HG03095 (cell line): ENCODE measurements at regions not wholly inside any gene's neighbourhood (a gene's known extent, or its start where the extent isn't known, plus 50 kb on each side); places are given as distances from the start of the nearest gene placed in this dataset.

ENCODE experiments used
- ATAC-seq: cut with Tn5 transposase; IDR thresholded peaks from one replicate; pipeline ENCODE4 v1.9.1; 2021; ENCODE audit warnings: moderate library complexity; ENCODE audit not compliant: unreplicated experiment

DNA sequence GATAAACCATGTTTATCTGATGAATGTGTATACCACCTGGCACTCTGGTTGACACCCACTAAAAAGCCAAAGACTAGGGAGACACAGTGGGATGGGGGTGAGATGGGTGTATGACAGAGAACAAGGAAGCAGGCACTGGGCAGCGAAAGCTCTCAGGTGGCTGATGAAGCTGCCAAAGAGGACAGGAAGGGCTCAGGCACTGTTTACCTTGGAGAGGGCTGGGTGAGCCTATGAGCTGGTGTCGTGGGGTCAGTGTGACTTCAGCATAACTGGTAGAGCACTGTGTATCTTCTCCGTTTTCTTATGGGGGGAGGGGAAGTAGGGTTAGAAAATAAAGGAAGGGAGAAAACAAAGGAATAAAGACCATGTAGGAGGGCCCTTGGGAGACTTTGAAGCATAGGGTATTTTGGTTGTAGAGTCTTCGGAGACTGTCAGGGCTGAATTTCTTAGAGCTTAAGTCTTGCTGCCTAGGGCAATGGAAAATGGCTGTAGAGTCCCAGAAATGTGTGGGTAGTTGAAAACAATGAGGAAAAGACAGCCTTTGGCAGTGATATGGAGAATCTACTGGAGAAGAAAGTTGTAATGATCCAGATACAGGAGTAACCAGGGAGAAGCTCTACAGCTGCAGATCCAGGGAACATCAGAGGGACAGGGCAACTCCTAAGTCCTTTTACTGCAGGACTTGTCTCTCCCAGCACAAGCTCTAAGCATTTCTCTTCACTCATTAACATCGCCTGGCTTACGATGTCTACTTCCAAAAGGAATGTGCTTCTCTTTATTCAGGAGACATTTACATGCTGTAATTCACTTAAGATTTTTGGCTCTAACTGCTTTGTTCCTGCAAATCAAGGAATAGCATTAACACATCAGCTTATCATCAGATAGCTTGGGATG lies 120.0 kb downstream of the AQP4 start:
- ATAC-seq: no peak

GRCh38 chr18:26741758-26742157 lies 123.7 kb downstream of the AQP4 start:
- ATAC-seq: no peak

- ATAC-seq: no peak
These were observed 124.5 kb downstream of the AQP4 start for GRCh38 chr18:26741048-26741447.

DNA sequence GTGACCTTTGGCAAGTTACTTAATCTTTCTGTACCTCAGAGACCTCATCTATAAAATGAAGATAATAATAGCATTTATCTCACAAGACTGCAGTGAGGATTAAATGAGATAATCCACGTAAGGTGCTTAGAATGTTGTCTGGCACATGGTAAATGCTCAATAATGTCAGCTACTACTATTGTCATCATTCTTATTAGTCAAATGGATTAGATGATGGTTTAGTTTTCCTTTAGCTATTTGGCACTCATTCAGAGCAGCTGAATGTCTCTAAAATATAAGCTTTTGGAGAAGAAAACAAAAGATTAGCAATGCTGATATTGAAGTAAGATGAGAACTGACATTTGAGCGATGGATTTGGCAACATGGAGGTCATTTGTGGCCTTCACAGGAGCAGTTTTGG lies 125.1 kb downstream of the AQP4 start:
- ATAC-seq: no peak

DNA sequence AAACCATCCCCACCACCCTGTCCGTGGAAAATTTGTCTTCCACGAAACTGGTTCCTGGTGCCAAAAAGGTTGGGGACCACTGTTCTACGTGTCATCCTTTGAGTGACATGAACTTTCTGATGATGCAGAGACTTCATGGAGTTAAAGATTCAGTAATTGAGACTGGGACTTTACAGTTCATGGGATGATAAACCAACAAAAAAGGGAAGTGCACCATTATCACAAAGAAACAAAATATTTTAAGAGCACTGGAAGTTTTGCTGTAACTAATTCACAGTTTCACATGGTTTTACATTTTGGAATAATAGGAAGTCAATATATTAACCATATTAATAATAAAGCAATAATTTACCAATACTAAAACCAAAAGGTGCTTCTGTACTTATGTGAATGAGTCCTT lies 126.8 kb downstream of the AQP4 start:
- no peak for ATAC-seq

DNA sequence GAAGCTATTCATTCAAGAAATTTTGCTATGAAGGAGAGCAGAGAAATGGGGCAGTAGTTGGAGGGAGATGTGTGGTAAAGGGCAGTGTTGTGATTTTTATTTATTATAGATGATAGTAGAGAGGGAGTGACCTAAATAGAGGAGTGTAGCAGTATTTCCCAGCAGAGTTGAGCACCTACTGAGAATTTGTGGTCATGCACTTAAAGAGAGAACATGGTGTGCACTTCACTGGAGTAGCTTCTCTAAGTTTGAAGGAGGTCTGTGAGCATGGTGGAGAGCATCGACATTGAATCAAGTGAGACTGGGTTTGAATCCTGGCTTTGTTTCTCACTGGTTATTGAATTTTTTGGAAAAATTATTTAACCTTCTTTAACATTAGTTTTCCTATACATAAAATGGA lies 129.2 kb downstream of the AQP4 start:
- no peak for ATAC-seq

GRCh38 chr18:26734760-26735159 lies 130.7 kb downstream of the AQP4 start:
- ATAC-seq: no peak

GRCh38 chr18:26729449-26729848 lies 136.1 kb downstream of the AQP4 start:
- ATAC-seq: no peak

DNA sequence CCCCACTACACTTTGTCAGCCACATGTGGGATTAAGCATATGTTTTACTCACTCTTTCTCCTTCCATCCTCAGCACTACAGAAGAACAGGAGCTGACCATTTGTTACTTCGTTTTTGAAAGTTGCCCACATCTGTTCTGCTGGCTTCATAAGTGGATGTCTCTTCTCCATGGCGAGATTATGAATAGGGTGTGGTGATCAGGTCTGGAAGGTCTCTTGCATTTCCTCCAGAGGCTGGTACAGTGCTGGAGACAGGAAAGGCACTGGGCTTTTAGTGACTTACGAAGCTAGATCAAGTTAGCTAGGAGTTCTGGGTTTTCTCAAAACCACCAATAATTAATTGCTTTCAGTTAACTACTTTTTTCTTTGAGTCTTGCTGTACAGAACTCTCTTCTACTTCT lies 136.5 kb downstream of the AQP4 start:
- ATAC-seq: no peak

GRCh38 chr18:26723981-26724380 lies 141.5 kb downstream of the AQP4 start:
- no peak for ATAC-seq

GRCh38 chr18:26722565-26722931 lies 143.0 kb downstream of the AQP4 start:
- ATAC-seq: no peak

DNA sequence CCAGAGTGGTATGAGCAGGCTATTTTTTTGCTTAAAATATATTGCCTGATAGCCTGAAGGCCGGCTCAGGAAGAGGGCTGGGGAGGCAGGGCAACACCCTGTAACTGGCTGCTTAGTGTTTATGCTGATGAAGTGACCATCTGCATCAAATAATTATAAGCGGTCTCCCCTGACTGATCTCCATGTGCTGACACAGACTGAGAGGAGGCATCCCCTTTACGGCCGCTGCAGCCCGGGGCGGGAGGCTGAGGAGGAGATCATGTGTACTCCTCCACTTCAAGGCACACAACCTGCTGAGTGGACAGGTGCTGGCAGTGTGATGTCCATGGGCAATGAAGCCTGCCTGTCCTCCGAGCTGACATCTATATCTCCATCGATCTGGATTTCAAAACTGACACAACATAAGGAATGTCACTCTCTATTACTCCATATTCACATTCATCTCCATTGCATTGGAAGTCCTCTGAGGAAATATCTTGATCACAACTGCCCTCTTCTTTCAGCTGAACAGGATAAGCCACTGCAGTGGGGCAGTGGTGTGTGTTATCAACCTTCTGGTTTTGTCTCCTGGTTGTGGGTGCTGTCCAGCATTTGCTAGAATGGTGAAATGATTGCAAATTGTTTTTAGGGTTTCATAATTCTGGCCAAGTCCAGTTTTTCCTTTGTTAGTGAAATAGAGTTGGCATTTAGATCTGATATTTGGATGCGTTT lies 143.5 kb downstream of the AQP4 start:
- no peak for ATAC-seq

GRCh38 chr18:26719896-26720295 lies 145.6 kb downstream of the AQP4 start:
- no peak for ATAC-seq

DNA sequence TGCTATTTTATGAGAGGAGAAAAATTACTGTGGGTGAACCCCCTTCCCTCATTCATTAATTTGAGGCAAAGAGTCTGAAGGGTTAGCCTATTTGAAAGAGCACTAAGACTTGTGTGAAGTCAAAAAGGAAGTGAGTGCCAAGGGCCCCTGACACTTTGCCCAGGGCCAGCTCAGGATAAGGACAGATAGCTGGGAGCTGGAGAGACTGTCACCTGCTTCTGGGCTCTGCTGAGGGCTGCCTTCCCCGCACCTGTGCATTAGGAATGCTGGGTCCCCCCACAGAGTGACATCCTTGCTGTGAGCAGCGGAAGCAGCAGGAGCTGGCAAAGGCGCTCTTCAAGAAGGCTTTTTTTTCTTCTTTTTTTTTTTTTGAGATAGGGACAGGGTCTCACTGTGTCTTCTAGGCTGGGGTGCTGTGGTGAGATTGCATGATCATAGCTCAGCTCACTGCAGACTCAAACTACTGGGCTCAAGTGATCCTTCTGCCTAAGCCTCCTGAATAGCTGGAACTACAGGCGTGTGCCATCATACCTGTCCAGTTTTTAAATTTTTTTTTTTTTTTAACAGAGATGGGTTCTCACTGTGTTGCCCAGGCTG lies 148.3 kb downstream of the AQP4 start:
- ATAC-seq: no peak

DNA sequence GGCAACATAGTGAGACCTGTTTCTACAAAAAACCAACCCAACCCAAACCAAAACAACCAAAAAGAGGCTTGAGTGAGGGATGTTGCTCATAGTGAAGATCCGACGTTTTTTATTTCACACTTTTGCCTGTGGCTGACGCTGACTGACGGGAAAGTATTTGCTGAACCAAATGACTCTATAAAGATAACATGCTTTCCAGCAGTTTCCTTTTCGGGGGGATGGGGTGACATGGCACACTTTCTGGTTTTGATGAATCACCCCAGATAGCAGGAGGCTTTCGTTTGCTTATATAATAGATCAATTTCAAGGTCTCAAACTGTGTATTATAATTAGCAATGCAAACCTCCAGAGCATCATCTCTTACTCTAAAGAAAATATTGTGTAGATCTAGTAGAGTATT lies 150.8 kb downstream of the AQP4 start:
- no peak for ATAC-seq

GRCh38 chr18:26711756-26712155 lies 153.8 kb downstream of the AQP4 start:
- ATAC-seq: no peak

GRCh38 chr18:26710470-26711096 lies 154.9 kb downstream of the AQP4 start:
- ATAC-seq: peak; percentile 88

DNA sequence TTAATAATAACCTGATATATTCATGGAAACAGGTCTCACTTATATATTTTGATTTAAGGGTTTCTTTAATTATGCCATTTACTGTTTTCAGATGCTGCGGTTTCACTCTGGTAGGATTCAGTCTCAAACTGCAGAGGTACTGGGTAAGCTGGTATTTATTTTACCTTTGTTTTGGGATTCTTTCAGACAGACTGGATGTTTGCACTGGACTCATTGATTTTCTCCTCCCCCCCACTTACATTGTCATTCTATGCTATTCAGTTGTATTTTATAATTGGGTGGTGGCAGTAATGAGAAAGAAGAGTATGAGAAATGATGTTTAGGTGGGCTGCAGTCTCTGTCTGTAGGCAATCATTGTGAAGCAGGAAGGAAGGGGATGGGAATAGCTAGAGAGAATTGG lies 155.6 kb downstream of the AQP4 start:
- no peak for ATAC-seq

GRCh38 chr18:26708806-26709716 lies 156.4 kb downstream of the AQP4 start:
- ATAC-seq: no peak

- no peak for ATAC-seq
These were observed 158.6 kb downstream of the AQP4 start for GRCh38 chr18:26706911-26707351.
